ENCODE measurements at regions not wholly inside any gene's neighbourhood (a gene's known extent, or its start where the extent isn't known, plus 50 kb on each side); places are given as distances from the start of the nearest gene placed in this dataset.

- Histone ChIP-seq H4K8ac (ENCODE audit: low read length) (no peak overlapping the region), H3K9ac (ENCODE audit: low read length) (no peak overlapping the region), H2AFZ (ENCODE audit: low read depth, low read length) (no peak overlapping the region), H3K4me1 (ENCODE audit: control insufficient read depth, insufficient read depth, low read depth, low read length) (no peaks in the 10 kb centered on the region), H3K36me3 (ENCODE audit: control insufficient read depth in 1 of 2, insufficient read depth in 2 of 2, low read depth in 1 of 2, low read length in 2 of 2) (no peaks in the 10 kb centered on the region), H3K4ac (ENCODE audit: low read depth in 1 of 2, low read length in 2 of 2) (no peak overlapping the region), H3K4me2 (ENCODE audit: low read length, poor library complexity, severe bottlenecking) (no peak overlapping the region), H3K23ac (ENCODE audit: low read length in 2 of 2) (no peak overlapping the region), H3K4me3 (ENCODE audit: insufficient read depth in 1 of 2, low read depth in 1 of 2, low read length in 2 of 2) (no peak overlapping the region), H3K27me3 (ENCODE audit: control insufficient read depth in 1 of 2, insufficient read depth in 1 of 2, low read length in 2 of 2) (no peaks in the 10 kb centered on the region), H3K79me1 (replicated peaks; ENCODE audit: low read length, poor library complexity, severe bottlenecking) (no peaks in the 10 kb centered on the region), H3K27ac (ENCODE audit: low read length, poor library complexity, severe bottlenecking) (no peak overlapping the region), H2BK12ac (ENCODE audit: low read length in 2 of 2) (no peak overlapping the region), H3K18ac (ENCODE audit: low read depth in 1 of 2, low read length in 2 of 2) (no peak overlapping the region), H2BK15ac (ENCODE audit: low read depth, poor library complexity, severe bottlenecking) (no peak overlapping the region), H2BK120ac (ENCODE audit: low read depth, low read length) (no peak overlapping the region), H2BK5ac (ENCODE audit: low read depth, low read length, poor library complexity, severe bottlenecking) (no peak overlapping the region), H2AK5ac (ENCODE audit: low read length, severe bottlenecking) (no peak overlapping the region), H3K14ac (ENCODE audit: low read length in 2 of 2) (no peak overlapping the region), H4K91ac (ENCODE audit: low read length) (no peak overlapping the region), H3K9me3 (ENCODE audit: control insufficient read depth, low read length) (peaks cover 2% of the 10 kb centered on the region)
- DNase-seq, result no peak
Measured at GRCh38 chr20:7327810-7328209, 560.3 kb downstream of the BMP2 start.

DNA sequence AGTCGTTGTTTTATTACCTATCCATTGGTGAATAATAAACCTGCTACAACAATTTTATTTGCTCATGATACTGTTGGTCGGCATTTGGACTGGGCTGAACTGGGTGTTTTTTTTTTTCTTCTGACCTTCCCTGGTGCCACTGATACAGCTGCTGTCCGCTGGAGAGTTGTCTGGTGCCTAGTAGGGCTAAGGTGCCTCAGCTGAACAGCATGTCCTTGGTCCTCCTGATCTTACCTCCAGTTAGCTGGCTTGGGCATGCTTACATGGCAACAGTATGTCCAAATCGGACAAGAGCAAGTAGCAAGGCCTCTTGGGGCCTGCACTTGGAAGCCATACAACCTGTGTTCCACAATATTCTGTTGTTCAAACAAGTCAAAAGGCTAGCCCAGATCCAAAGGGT, 563.4 kb downstream of the BMP2 start:
- Histone ChIP-seq H3K27ac (ENCODE audit: low read length, poor library complexity, severe bottlenecking) (no peak overlapping the region), H2BK5ac (ENCODE audit: low read depth, low read length, poor library complexity, severe bottlenecking) (no peak overlapping the region)
- no peak for DNase-seq

DNA sequence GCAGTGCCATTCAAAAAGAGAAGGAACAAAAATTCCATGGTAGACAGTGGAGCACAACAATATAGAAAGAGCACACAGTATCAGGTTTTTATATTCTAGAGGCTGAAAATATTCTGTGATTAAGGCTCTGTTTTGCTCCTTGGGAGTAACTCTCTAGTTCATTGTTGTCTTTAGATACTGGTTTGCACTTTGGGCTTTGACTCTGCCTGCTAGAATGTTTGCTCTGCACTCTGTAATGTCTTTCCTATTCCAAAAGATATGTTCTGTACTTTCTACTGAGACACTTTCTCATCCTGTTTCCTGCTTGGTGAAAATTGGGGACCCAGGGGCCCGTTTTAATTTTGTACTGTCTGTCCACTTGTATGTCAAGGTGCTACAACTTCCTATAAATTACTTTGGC, 564.7 kb downstream of the BMP2 start:
- no peak overlapping the region for H2AK5ac ChIP-seq (ENCODE audit: low read length, severe bottlenecking)
- H2AFZ ChIP-seq (ENCODE audit: low read depth, low read length), result no peak overlapping the region
- no peaks in the 10 kb centered on the region for H3K79me1 ChIP-seq (replicated peaks; ENCODE audit: low read length, poor library complexity, severe bottlenecking)
- no peak overlapping the region for H3K4ac ChIP-seq (ENCODE audit: low read depth in 1 of 2, low read length in 2 of 2)
- DNase-seq, result no peak
- no peaks in the 10 kb centered on the region for H3K9me3 ChIP-seq (ENCODE audit: control insufficient read depth, low read length)
- no peak overlapping the region for H3K18ac ChIP-seq (ENCODE audit: low read depth in 1 of 2, low read length in 2 of 2)
- H2BK5ac ChIP-seq (ENCODE audit: low read depth, low read length, poor library complexity, severe bottlenecking), result no peak overlapping the region
- H3K4me2 ChIP-seq (ENCODE audit: low read length, poor library complexity, severe bottlenecking), result no peak overlapping the region
- no peak overlapping the region for H2BK15ac ChIP-seq (ENCODE audit: low read depth, poor library complexity, severe bottlenecking)
- H3K36me3 ChIP-seq (ENCODE audit: control insufficient read depth in 1 of 2, insufficient read depth in 2 of 2, low read depth in 1 of 2, low read length in 2 of 2), result no peaks in the 10 kb centered on the region
- H3K23ac ChIP-seq (ENCODE audit: low read length in 2 of 2), result no peak overlapping the region
- H3K9ac ChIP-seq (ENCODE audit: low read length), result no peak overlapping the region
- H3K27me3 ChIP-seq (ENCODE audit: control insufficient read depth in 1 of 2, insufficient read depth in 1 of 2, low read length in 2 of 2), result no peaks in the 10 kb centered on the region
- no peak overlapping the region for H4K8ac ChIP-seq (ENCODE audit: low read length)
- H3K14ac ChIP-seq (ENCODE audit: low read length in 2 of 2), result no peak overlapping the region
- no peak overlapping the region for H3K4me3 ChIP-seq (ENCODE audit: insufficient read depth in 1 of 2, low read depth in 1 of 2, low read length in 2 of 2)
- no peak overlapping the region for H2BK120ac ChIP-seq (ENCODE audit: low read depth, low read length)
- 71% methylated on average over 1 of the region's 1 CpG for WGBS
- no peaks in the 10 kb centered on the region for H3K4me1 ChIP-seq (ENCODE audit: control insufficient read depth, insufficient read depth, low read depth, low read length)
- H2BK12ac ChIP-seq (ENCODE audit: low read length in 2 of 2), result no peak overlapping the region
- H4K91ac ChIP-seq (ENCODE audit: low read length), result no peak overlapping the region
- no peak overlapping the region for H3K27ac ChIP-seq (ENCODE audit: low read length, poor library complexity, severe bottlenecking)

More for the DNA sequence above, 563.4 kb downstream of the BMP2 start:
- Histone ChIP-seq H2AFZ (ENCODE audit: low read depth, low read length) (no peak overlapping the region), H2BK120ac (ENCODE audit: low read depth, low read length) (no peak overlapping the region), H3K4ac (ENCODE audit: low read depth in 1 of 2, low read length in 2 of 2) (no peak overlapping the region), H2AK5ac (ENCODE audit: low read length, severe bottlenecking) (no peak overlapping the region), H2BK12ac (ENCODE audit: low read length in 2 of 2) (no peak overlapping the region), H3K27me3 (ENCODE audit: control insufficient read depth in 1 of 2, insufficient read depth in 1 of 2, low read length in 2 of 2) (no peaks in the 10 kb centered on the region), H3K9ac (ENCODE audit: low read length) (no peak overlapping the region), H2BK15ac (ENCODE audit: low read depth, poor library complexity, severe bottlenecking) (no peak overlapping the region), H4K91ac (ENCODE audit: low read length) (no peak overlapping the region), H3K9me3 (ENCODE audit: control insufficient read depth, low read length) (peaks cover 2% of the 10 kb centered on the region), H3K4me1 (ENCODE audit: control insufficient read depth, insufficient read depth, low read depth, low read length) (no peaks in the 10 kb centered on the region), H3K79me1 (replicated peaks; ENCODE audit: low read length, poor library complexity, severe bottlenecking) (no peaks in the 10 kb centered on the region), H3K14ac (ENCODE audit: low read length in 2 of 2) (no peak overlapping the region), H3K4me2 (ENCODE audit: low read length, poor library complexity, severe bottlenecking) (no peak overlapping the region), H3K18ac (ENCODE audit: low read depth in 1 of 2, low read length in 2 of 2) (no peak overlapping the region), H3K4me3 (ENCODE audit: insufficient read depth in 1 of 2, low read depth in 1 of 2, low read length in 2 of 2) (no peak overlapping the region), H3K36me3 (ENCODE audit: control insufficient read depth in 1 of 2, insufficient read depth in 2 of 2, low read depth in 1 of 2, low read length in 2 of 2) (no peaks in the 10 kb centered on the region), H3K23ac (ENCODE audit: low read length in 2 of 2) (no peak overlapping the region), H4K8ac (ENCODE audit: low read length) (no peak overlapping the region)
- 69% methylated on average over 3 of the region's 4 CpGs for WGBS

DNA sequence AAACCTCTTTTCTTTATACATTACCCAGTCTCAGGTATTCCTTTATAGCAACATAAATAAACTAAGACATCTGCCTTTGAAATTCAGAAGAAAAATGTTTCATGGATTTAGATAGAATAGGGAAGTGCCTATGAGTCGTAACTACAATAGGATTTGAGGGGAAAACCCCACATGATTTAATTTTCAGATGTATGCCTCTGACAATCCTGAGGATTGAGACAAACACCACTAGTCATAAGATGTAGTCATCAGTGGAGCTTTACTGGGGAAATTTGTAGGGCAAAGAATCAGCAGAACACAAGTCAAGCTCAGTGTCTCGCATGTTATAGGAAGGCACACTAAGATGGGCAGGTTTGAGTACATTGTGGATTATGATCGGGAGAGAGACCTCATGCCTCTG, 566.4 kb downstream of the BMP2 start:
- H2BK5ac ChIP-seq (ENCODE audit: low read depth, low read length, poor library complexity, severe bottlenecking), result no peak overlapping the region

More for the DNA sequence above, 566.4 kb downstream of the BMP2 start:
- Histone ChIP-seq H2BK15ac (ENCODE audit: low read depth, poor library complexity, severe bottlenecking) (no peak overlapping the region), H3K4me3 (ENCODE audit: insufficient read depth in 1 of 2, low read depth in 1 of 2, low read length in 2 of 2) (no peak overlapping the region), H4K91ac (ENCODE audit: low read length) (no peak overlapping the region), H3K9ac (ENCODE audit: low read length) (no peak overlapping the region), H3K23ac (ENCODE audit: low read length in 2 of 2) (no peak overlapping the region), H3K14ac (ENCODE audit: low read length in 2 of 2) (no peak overlapping the region), H3K4me2 (ENCODE audit: low read length, poor library complexity, severe bottlenecking) (no peak overlapping the region), H2BK12ac (ENCODE audit: low read length in 2 of 2) (no peak overlapping the region), H3K36me3 (ENCODE audit: control insufficient read depth in 1 of 2, insufficient read depth in 2 of 2, low read depth in 1 of 2, low read length in 2 of 2) (no peaks in the 10 kb centered on the region), H2BK120ac (ENCODE audit: low read depth, low read length) (no peak overlapping the region), H3K18ac (ENCODE audit: low read depth in 1 of 2, low read length in 2 of 2) (no peak overlapping the region), H4K8ac (ENCODE audit: low read length) (no peak overlapping the region), H3K27ac (ENCODE audit: low read length, poor library complexity, severe bottlenecking) (no peak overlapping the region), H2AFZ (ENCODE audit: low read depth, low read length) (no peak overlapping the region), H3K4me1 (ENCODE audit: control insufficient read depth, insufficient read depth, low read depth, low read length) (no peaks in the 10 kb centered on the region), H3K79me1 (replicated peaks; ENCODE audit: low read length, poor library complexity, severe bottlenecking) (no peaks in the 10 kb centered on the region), H3K4ac (ENCODE audit: low read depth in 1 of 2, low read length in 2 of 2) (no peak overlapping the region), H3K9me3 (ENCODE audit: control insufficient read depth, low read length) (no peaks in the 10 kb centered on the region), H3K27me3 (ENCODE audit: control insufficient read depth in 1 of 2, insufficient read depth in 1 of 2, low read length in 2 of 2) (no peaks in the 10 kb centered on the region), H2AK5ac (ENCODE audit: low read length, severe bottlenecking) (no peak overlapping the region)
- no peak for DNase-seq
- WGBS, result 91% methylated on average over 2 of the region's 3 CpGs
